ENCODE measurements at regions not wholly inside any gene's neighbourhood (a gene's known extent, or its start where the extent isn't known, plus 50 kb on each side); places are given as distances from the start of the nearest gene placed in this dataset.

DNA sequence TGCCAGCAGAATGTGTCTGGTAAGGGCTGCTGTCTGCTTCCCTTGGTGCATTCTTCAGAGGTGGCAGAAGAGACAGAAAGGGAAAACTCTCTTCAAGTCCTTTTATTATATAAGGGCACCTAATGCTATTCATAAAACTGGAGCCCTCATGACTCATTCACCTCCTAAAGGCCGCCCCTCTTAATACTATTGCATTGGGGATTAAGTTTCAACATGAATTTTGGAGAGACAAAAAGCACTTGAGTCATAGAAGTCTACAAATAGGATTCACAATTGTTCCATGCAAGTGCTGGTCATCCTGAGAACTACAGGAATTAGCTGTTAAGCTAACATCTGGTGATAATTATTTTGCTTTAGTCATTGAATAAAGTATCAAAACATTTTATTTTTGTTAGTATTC, 349.5 kb downstream of the HS3ST1 start:
- Histone ChIP-seq H3K27ac (replicated peaks) (no peak overlapping the region), H3K36me3 (no peaks in the 10 kb centered on the region), H3K4me3 (no peak overlapping the region), H3K9me3 (replicated peaks) (no peaks in the 10 kb centered on the region), H3K4me1 (no peaks in the 10 kb centered on the region), H3K27me3 (ENCODE audit: low read depth) (no peaks in the 10 kb centered on the region)
- TF ChIP-seq, protein P1, sequence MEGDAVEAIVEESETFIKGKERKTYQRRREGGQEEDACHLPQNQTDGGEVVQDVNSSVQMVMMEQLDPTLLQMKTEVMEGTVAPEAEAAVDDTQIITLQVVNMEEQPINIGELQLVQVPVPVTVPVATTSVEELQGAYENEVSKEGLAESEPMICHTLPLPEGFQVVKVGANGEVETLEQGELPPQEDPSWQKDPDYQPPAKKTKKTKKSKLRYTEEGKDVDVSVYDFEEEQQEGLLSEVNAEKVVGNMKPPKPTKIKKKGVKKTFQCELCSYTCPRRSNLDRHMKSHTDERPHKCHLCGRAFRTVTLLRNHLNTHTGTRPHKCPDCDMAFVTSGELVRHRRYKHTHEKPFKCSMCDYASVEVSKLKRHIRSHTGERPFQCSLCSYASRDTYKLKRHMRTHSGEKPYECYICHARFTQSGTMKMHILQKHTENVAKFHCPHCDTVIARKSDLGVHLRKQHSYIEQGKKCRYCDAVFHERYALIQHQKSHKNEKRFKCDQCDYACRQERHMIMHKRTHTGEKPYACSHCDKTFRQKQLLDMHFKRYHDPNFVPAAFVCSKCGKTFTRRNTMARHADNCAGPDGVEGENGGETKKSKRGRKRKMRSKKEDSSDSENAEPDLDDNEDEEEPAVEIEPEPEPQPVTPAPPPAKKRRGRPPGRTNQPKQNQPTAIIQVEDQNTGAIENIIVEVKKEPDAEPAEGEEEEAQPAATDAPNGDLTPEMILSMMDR (IDR thresholded peaks at IDR 0.05; ENCODE audit: borderline replicate concordance): no peak
- DNase-seq: no peak
- intact Hi-C loops (cut with micrococcal nuclease): no loop called here

DNA sequence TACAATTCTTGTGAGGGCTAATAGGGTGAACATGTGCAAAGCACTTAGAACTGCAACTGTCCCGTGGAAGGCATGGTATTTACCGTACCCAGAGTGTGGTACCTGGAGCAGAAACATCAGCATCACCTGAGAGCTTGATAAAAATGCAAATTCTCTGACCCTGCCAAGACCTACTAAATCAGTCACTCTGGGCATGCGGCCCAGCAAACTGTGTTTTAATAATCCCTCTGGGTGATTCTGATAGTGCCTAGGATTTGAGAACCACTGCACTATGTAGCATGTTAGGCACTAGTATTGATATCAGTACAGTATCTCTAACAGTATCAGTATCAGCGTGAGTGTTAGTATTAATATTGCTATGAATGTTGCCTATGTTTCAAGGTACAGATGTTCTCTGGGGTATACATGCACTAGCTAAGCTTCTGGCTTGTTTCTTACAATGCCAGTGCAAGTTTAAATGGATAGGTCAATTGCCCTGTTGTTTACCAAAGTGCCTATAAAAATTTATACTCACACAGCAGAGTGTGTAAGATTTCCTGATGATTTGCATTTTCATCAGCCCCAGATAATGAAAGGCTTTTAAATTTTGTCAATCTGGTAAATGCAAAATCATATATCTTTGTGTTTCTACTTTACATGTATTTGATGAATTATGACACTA, 354.0 kb downstream of the HS3ST1 start:
- no peak for DNase-seq
- H3K36me3 ChIP-seq: no peaks in the 10 kb centered on the region
- H3K4me3 ChIP-seq: no peak overlapping the region
- no peaks in the 10 kb centered on the region for H3K9me3 ChIP-seq (replicated peaks)
- TF ChIP-seq, protein P1 (IDR thresholded peaks at IDR 0.05; ENCODE audit: borderline replicate concordance): no peak
- intact Hi-C loops (cut with micrococcal nuclease): no loop called here
- no peak overlapping the region for H3K27ac ChIP-seq (replicated peaks)
- H3K4me1 ChIP-seq: no peaks in the 10 kb centered on the region
- H3K27me3 ChIP-seq (ENCODE audit: low read depth): peaks cover 3% of the 10 kb centered on the region

DNA sequence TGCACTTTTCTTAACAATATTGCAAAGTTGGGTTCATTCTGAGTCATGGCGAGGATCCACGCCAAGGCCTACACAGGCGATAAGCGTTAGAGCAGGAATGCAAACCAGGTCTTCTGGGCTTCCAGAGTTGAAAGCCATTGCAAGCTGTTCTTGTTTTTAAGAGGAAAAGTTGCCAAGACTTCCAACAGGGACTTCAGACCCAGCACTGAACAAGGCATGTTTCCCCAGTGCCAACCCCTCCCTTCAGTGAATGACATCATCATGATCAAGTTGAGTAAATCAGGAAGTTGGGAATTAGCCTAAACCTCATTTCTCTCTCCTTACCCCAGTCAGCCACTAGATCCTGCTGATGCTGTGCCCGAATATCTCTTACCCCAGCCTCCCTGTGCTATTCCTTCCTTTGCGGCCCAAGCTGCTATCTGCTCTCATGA, 355.1 kb downstream of the HS3ST1 start:
- no peaks in the 10 kb centered on the region for H3K36me3 ChIP-seq
- intact Hi-C loops (cut with micrococcal nuclease): no loop called here
- H3K4me1 ChIP-seq: no peaks in the 10 kb centered on the region
- DNase-seq: peak; percentile 62
- TF ChIP-seq, protein P1 (IDR thresholded peaks at IDR 0.05; ENCODE audit: borderline replicate concordance): no peak
- H3K27ac ChIP-seq (replicated peaks): peak overlapping the region; percentile 47
- H3K27me3 ChIP-seq (ENCODE audit: low read depth): peaks cover 3% of the 10 kb centered on the region
- no peaks in the 10 kb centered on the region for H3K9me3 ChIP-seq (replicated peaks)
- no peak overlapping the region for H3K4me3 ChIP-seq

DNA sequence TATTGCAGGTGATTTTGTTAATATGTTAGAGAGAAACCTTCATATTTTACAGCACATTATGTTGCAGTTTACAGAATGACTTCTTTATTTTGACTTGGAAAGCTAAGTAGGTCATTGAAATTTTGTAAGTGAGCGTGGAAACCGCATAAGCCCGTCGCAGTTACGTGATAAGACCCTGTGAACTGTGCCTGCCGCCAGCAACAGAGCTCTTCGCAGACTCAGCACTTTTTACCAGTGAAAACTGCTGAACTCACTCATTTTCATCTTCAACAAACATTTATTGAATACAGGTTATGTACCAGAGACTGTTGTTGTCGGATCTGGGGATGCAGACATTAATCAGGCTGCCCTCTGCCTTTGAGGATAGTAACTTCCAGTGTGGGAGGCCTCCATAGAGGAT, 355.7 kb downstream of the HS3ST1 start:
- intact Hi-C loops (cut with micrococcal nuclease): no loop called here
- Histone ChIP-seq H3K27ac (replicated peaks) (peak overlapping the region; percentile 36), H3K27me3 (ENCODE audit: low read depth) (peaks cover 3% of the 10 kb centered on the region), H3K9me3 (replicated peaks) (no peaks in the 10 kb centered on the region), H3K4me1 (no peaks in the 10 kb centered on the region), H3K4me3 (no peak overlapping the region), H3K36me3 (no peaks in the 10 kb centered on the region)
- no peak for DNase-seq
- TF ChIP-seq, protein P1 (IDR thresholded peaks at IDR 0.05; ENCODE audit: borderline replicate concordance): no peak

DNA sequence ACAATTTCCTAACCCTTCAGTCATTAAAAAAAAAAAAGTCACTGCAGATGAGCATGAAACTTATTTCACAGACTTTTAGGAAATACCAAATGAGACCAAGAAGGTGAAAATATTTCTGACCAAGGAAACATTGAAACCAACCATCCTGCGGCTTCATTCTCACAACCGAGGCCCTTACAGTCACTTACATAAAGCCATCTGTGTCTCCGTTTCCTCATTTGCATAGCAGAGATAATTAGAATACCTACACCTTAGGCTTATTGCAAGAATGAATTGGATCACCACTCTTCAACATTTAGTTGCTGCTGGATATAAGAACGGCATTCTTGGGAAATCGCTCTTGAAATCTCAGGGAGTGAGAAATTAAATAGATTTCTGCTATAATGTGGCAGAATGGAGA, 356.2 kb downstream of the HS3ST1 start:
- H3K27me3 ChIP-seq (ENCODE audit: low read depth): peaks cover 6% of the 10 kb centered on the region
- no peaks in the 10 kb centered on the region for H3K4me1 ChIP-seq
- H3K4me3 ChIP-seq: no peak overlapping the region
- DNase-seq: no peak
- H3K36me3 ChIP-seq: no peaks in the 10 kb centered on the region
- H3K9me3 ChIP-seq (replicated peaks): no peaks in the 10 kb centered on the region
- intact Hi-C loops (cut with micrococcal nuclease): no loop called here
- TF ChIP-seq, protein P1 (IDR thresholded peaks at IDR 0.05; ENCODE audit: borderline replicate concordance): no peak
- H3K27ac ChIP-seq (replicated peaks): no peak overlapping the region
